Bone marrow (tissue), 2 donors: ENCODE measurements at regions not wholly inside any gene's neighbourhood (a gene's known extent, or its start where the extent isn't known, plus 50 kb on each side); places are given as distances from the start of the nearest gene placed in this dataset.
"Not testable (repeated sequence)": the region's sequence is repeated elsewhere in the genome, so short reads cannot be mapped to it uniquely, and the experiment has no call there.

Source experiments
- DNase-seq, 2 donors: peaks; one replicate each; lab custom pipeline; 2025; lab: John Stamatoyannopoulos, UW

GRCh38 chr1:185474440-185475149, 157.6 kb upstream of the IVNS1ABP start:
- no peak for DNase-seq

- no peak for DNase-seq
Measured at GRCh38 chr1:185473186-185473585, 156.1 kb upstream of the IVNS1ABP start.

- DNase-seq, result no peak
Measured at GRCh38 chr1:185468626-185469025, 151.6 kb upstream of the IVNS1ABP start.

GRCh38 chr1:185467122-185467521, 150.1 kb upstream of the IVNS1ABP start:
- DNase-seq, result no peak

- no peak for DNase-seq
Measured at GRCh38 chr1:185464777-185465176, 147.7 kb upstream of the IVNS1ABP start.

- no peak for DNase-seq
Measured at GRCh38 chr1:185463433-185463832, 146.4 kb upstream of the IVNS1ABP start.

GRCh38 chr1:185463011-185463410, 146.0 kb upstream of the IVNS1ABP start:
- no peak for DNase-seq

- DNase-seq, result not testable (repeated sequence)
Measured at GRCh38 chr1:185460723-185461122, 143.7 kb upstream of the IVNS1ABP start.

- DNase-seq, result no peak
Measured at GRCh38 chr1:185459141-185459540, 142.1 kb upstream of the IVNS1ABP start.

- DNase-seq, result no peak
Measured at GRCh38 chr1:185458670-185459069, 141.6 kb upstream of the IVNS1ABP start.

GRCh38 chr1:185453496-185454192, 136.6 kb upstream of the IVNS1ABP start:
- no peak for DNase-seq

- no peak for DNase-seq
Measured at GRCh38 chr1:185450917-185451316, 133.9 kb upstream of the IVNS1ABP start.

GRCh38 chr1:185450060-185450788, 133.2 kb upstream of the IVNS1ABP start:
- DNase-seq, result no peak

GRCh38 chr1:185449378-185450059, 132.5 kb upstream of the IVNS1ABP start:
- DNase-seq, result no peak

- DNase-seq, result no peak
Measured at GRCh38 chr1:185448591-185449186, 131.6 kb upstream of the IVNS1ABP start.

- DNase-seq, result no peak
Measured at GRCh38 chr1:185446131-185446530, 129.1 kb upstream of the IVNS1ABP start.

- no peak for DNase-seq
Measured at GRCh38 chr1:185445594-185445993, 128.6 kb upstream of the IVNS1ABP start.

- DNase-seq, result no peak
Measured at GRCh38 chr1:185444676-185445075, 127.6 kb upstream of the IVNS1ABP start.

GRCh38 chr1:185442050-185442449, 125.0 kb upstream of the IVNS1ABP start:
- DNase-seq, result no peak

GRCh38 chr1:185441605-185442004, 124.6 kb upstream of the IVNS1ABP start:
- DNase-seq, result no peak

- DNase-seq, result no peak
Measured at GRCh38 chr1:185440877-185441276, 123.8 kb upstream of the IVNS1ABP start.
